ENCODE measurements at regions not wholly inside any gene's neighbourhood (a gene's known extent, or its start where the extent isn't known, plus 50 kb on each side); places are given as distances from the start of the nearest gene placed in this dataset.

GRCh38 chr6:3636060-3636459, 115.5 kb downstream of the PXDC1 start:
- 0 out of 2 replicates have a peak, but pooled peaks cover under 1% of the 10 kb centered on the region for H3K27me3 ChIP-seq
- TF ChIP-seq CTCF (IDR thresholded peaks at IDR 0.05; ENCODE audit: low read depth, low read length): no peak
- H3K36me3 ChIP-seq: no peaks in the 10 kb centered on the region
- no peaks in the 10 kb centered on the region for H3K4me1 ChIP-seq
- no peaks in the 10 kb centered on the region for H3K9me3 ChIP-seq
- no peak for DNase-seq
- H3K4me3 ChIP-seq (ENCODE audit: low read depth, low read length): no peak overlapping the region

DNA sequence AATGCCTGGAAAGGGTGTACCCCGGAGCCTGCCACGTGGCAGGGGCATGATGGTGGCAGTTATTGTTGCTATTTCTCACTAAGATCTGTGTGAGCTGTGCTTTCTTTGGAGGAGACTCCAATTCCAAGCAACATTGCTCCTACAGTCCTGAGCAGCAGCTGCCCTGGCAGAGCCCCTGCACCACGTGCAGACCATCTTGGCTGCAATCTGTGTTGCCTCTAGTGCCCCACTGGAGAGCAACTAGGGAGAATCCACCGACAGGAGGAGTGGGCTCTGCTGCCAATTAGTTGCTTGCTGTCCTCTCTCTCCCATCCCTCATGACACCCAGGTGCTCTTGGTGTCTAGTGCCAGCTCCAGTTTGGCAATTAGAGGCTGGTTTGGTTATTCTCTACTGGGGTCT, 116.0 kb downstream of the PXDC1 start:
- DNase-seq: no peak
- Histone ChIP-seq H3K36me3 (no peaks in the 10 kb centered on the region), H3K4me1 (no peaks in the 10 kb centered on the region), H3K9me3 (no peaks in the 10 kb centered on the region), H3K27me3 (peaks cover 5% of the 10 kb centered on the region; the same call in 1 of the 2 replicates), H3K4me3 (ENCODE audit: low read depth, low read length) (no peak overlapping the region)
- no peak for TF ChIP-seq CTCF (IDR thresholded peaks at IDR 0.05; ENCODE audit: low read depth, low read length)

- H3K9me3 ChIP-seq: no peaks in the 10 kb centered on the region
- DNase-seq: no peak
- H3K4me3 ChIP-seq (ENCODE audit: low read depth, low read length): no peak overlapping the region
- TF ChIP-seq CTCF (IDR thresholded peaks at IDR 0.05; ENCODE audit: low read depth, low read length): no peak
- H3K27me3 ChIP-seq: peaks cover 5% of the 10 kb centered on the region
- H3K36me3 ChIP-seq: no peaks in the 10 kb centered on the region
- no peaks in the 10 kb centered on the region for H3K4me1 ChIP-seq
Measured at GRCh38 chr6:3634280-3634816, 117.2 kb downstream of the PXDC1 start.

DNA sequence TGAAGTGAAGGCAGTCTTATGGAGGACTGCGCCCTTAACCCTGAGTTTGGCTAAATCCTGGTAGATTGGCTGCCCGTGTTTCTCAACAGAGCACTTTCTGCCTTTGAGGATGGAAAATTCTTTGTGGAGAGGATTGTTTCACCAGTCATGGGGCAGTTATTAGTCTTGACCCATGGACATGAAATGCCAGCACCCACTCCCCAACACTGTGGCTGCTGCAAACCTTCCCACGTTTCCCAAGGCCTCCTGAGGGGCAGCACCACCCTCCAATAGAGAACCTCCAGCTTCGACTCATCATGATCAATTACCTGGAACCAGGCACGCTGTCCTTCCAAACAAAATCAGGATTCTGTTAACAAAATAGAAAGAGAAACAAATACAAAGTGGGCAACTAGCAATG, 117.8 kb downstream of the PXDC1 start:
- H3K36me3 ChIP-seq: no peaks in the 10 kb centered on the region
- no peaks in the 10 kb centered on the region for H3K4me1 ChIP-seq
- no peak for DNase-seq
- H3K9me3 ChIP-seq: no peaks in the 10 kb centered on the region
- no peak for TF ChIP-seq CTCF (IDR thresholded peaks at IDR 0.05; ENCODE audit: low read depth, low read length)
- H3K27me3 ChIP-seq: peaks cover 9% of the 10 kb centered on the region
- H3K4me3 ChIP-seq (ENCODE audit: low read depth, low read length): no peak overlapping the region

DNA sequence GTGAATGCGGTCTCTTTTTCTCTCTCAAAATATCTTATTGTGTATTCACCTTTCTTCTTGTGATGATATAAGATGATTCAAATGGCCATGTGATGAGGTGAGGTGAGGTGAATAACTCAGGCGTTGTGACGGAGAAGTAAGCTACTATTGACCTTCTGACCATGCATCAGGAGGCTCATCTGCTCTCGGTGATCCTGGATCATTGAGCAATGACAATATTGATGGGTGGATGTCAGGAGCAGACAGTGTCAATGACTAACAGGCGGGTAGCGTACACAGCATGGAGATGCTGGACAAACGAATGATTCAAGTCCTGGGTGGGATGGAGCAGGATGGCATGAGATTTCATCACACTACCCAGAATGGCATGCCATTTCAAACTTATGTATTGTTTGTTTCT, 119.6 kb downstream of the PXDC1 start:
- H3K9me3 ChIP-seq: no peaks in the 10 kb centered on the region
- peaks cover 26% of the 10 kb centered on the region for H3K27me3 ChIP-seq
- no peaks in the 10 kb centered on the region for H3K36me3 ChIP-seq
- TF ChIP-seq CTCF (IDR thresholded peaks at IDR 0.05; ENCODE audit: low read depth, low read length): no peak
- no peaks in the 10 kb centered on the region for H3K4me1 ChIP-seq
- DNase-seq: no peak
- no peak overlapping the region for H3K4me3 ChIP-seq (ENCODE audit: low read depth, low read length)

- Histone ChIP-seq H3K27me3 (peaks cover 28% of the 10 kb centered on the region), H3K4me3 (ENCODE audit: low read depth, low read length) (no peak overlapping the region), H3K4me1 (no peaks in the 10 kb centered on the region), H3K9me3 (no peaks in the 10 kb centered on the region), H3K36me3 (no peaks in the 10 kb centered on the region)
- DNase-seq: no peak
- no peak for TF ChIP-seq CTCF (IDR thresholded peaks at IDR 0.05; ENCODE audit: low read depth, low read length)
Measured at GRCh38 chr6:3631186-3631585, 120.3 kb downstream of the PXDC1 start.
